ENCODE measurements at regions not wholly inside any gene's neighbourhood (a gene's known extent, or its start where the extent isn't known, plus 50 kb on each side); places are given as distances from the start of the nearest gene placed in this dataset.
"Not testable (repeated sequence)": the region's sequence is repeated elsewhere in the genome, so short reads cannot be mapped to it uniquely, and the experiment has no call there.

GRCh38 chr16:33583702-33584101, 124.3 kb downstream of the TP53TG3F start:
- CTCF ChIA-PET; intact Hi-C loops (cut with micrococcal nuclease); H3K27ac ChIP-seq (ENCODE audit: low read length in 2 of 2); H3K9ac ChIP-seq (ENCODE audit: low read length); H3K27me3 Mint-ChIP-seq; H3K4me3 Mint-ChIP-seq; H3K27me3 ChIP-seq (replicated peaks in 1 of 4; ENCODE audit: control extremely low read depth in 1 of 4, control insufficient read depth in 3 of 4, insufficient read depth in 4 of 4, low read length in 3 of 4); H3K79me2 ChIP-seq (ENCODE audit: control insufficient read depth, insufficient read depth, low read length); H3K4me3 ChIP-seq (ENCODE audit: control extremely low read depth in 1 of 5, extremely low read depth in 1 of 5, insufficient read depth in 1 of 5, low read depth in 2 of 5, low read length in 4 of 5); H3K27ac Mint-ChIP-seq; H3K9me3 Mint-ChIP-seq (ENCODE audit: insufficient read depth); POLR2A ChIA-PET; DNase-seq; H2AFZ ChIP-seq (ENCODE audit: insufficient read depth, low read depth, low read length, poor library complexity, severe bottlenecking); H3K9me3 ChIP-seq (ENCODE audit: control extremely low read depth in 1 of 3, control insufficient read depth in 2 of 3, insufficient read depth in 1 of 3, low read length in 2 of 3); H4K20me1 ChIP-seq (ENCODE audit: control insufficient read depth, insufficient read depth, low read length, poor library complexity, severe bottlenecking); H3K4me1 Mint-ChIP-seq; ATAC-seq (ENCODE audit: low read depth); H3K36me3 ChIP-seq (replicated peaks in 1 of 2; ENCODE audit: control extremely low read depth in 1 of 2, control insufficient read depth in 1 of 2, extremely low read depth in 1 of 2, insufficient read depth in 2 of 2, low read length in 1 of 2); H3K4me2 ChIP-seq (replicated peaks; ENCODE audit: low read depth, low read length, poor library complexity, severe bottlenecking); H3K4me1 ChIP-seq (ENCODE audit: control insufficient read depth in 2 of 2, insufficient read depth in 2 of 2, low read length in 2 of 2): not testable (repeated sequence)
- WGBS (ENCODE audit: insufficient coverage): no CpG with 5 or more reads among the region's 4 CpGs

- H4K20me1 ChIP-seq (ENCODE audit: control insufficient read depth, insufficient read depth, low read length, poor library complexity, severe bottlenecking); H3K9ac ChIP-seq (ENCODE audit: low read length); CTCF ChIA-PET; POLR2A ChIA-PET; H3K27ac Mint-ChIP-seq; H3K4me2 ChIP-seq (replicated peaks; ENCODE audit: low read depth, low read length, poor library complexity, severe bottlenecking); H3K36me3 ChIP-seq (replicated peaks in 1 of 2; ENCODE audit: control extremely low read depth in 1 of 2, control insufficient read depth in 1 of 2, extremely low read depth in 1 of 2, insufficient read depth in 2 of 2, low read length in 1 of 2); DNase-seq; H3K4me1 ChIP-seq (ENCODE audit: control insufficient read depth in 2 of 2, insufficient read depth in 2 of 2, low read length in 2 of 2); H3K4me3 ChIP-seq (ENCODE audit: control extremely low read depth in 1 of 5, extremely low read depth in 1 of 5, insufficient read depth in 1 of 5, low read depth in 2 of 5, low read length in 4 of 5); ATAC-seq (ENCODE audit: low read depth); H3K27me3 Mint-ChIP-seq; intact Hi-C loops (cut with micrococcal nuclease); H2AFZ ChIP-seq (ENCODE audit: insufficient read depth, low read depth, low read length, poor library complexity, severe bottlenecking); H3K27ac ChIP-seq (ENCODE audit: low read length in 2 of 2); H3K79me2 ChIP-seq (ENCODE audit: control insufficient read depth, insufficient read depth, low read length); H3K4me1 Mint-ChIP-seq; H3K27me3 ChIP-seq (replicated peaks in 1 of 4; ENCODE audit: control extremely low read depth in 1 of 4, control insufficient read depth in 3 of 4, insufficient read depth in 4 of 4, low read length in 3 of 4); H3K4me3 Mint-ChIP-seq; H3K9me3 Mint-ChIP-seq (ENCODE audit: insufficient read depth); H3K9me3 ChIP-seq (ENCODE audit: control extremely low read depth in 1 of 3, control insufficient read depth in 2 of 3, insufficient read depth in 1 of 3, low read length in 2 of 3): not testable (repeated sequence)
- no CpG with 5 or more reads among the region's 8 CpGs for WGBS (ENCODE audit: insufficient coverage)
Observed at GRCh38 chr16:33588589-33588988, 129.2 kb downstream of the TP53TG3F start.

GRCh38 chr16:33593344-33593743, 133.9 kb downstream of the TP53TG3F start:
- H3K9me3 ChIP-seq (ENCODE audit: control extremely low read depth in 1 of 3, control insufficient read depth in 2 of 3, insufficient read depth in 1 of 3, low read length in 2 of 3); H3K4me3 Mint-ChIP-seq; intact Hi-C loops (cut with micrococcal nuclease); H3K27me3 ChIP-seq (replicated peaks in 1 of 4; ENCODE audit: control extremely low read depth in 1 of 4, control insufficient read depth in 3 of 4, insufficient read depth in 4 of 4, low read length in 3 of 4); H4K20me1 ChIP-seq (ENCODE audit: control insufficient read depth, insufficient read depth, low read length, poor library complexity, severe bottlenecking); DNase-seq; H3K27ac Mint-ChIP-seq; H3K4me1 Mint-ChIP-seq; H3K4me1 ChIP-seq (ENCODE audit: control insufficient read depth in 2 of 2, insufficient read depth in 2 of 2, low read length in 2 of 2); H3K9ac ChIP-seq (ENCODE audit: low read length); H3K4me3 ChIP-seq (ENCODE audit: control extremely low read depth in 1 of 5, extremely low read depth in 1 of 5, insufficient read depth in 1 of 5, low read depth in 2 of 5, low read length in 4 of 5); H3K4me2 ChIP-seq (replicated peaks; ENCODE audit: low read depth, low read length, poor library complexity, severe bottlenecking); H3K27me3 Mint-ChIP-seq; CTCF ChIA-PET; H2AFZ ChIP-seq (ENCODE audit: insufficient read depth, low read depth, low read length, poor library complexity, severe bottlenecking); H3K9me3 Mint-ChIP-seq (ENCODE audit: insufficient read depth); H3K79me2 ChIP-seq (ENCODE audit: control insufficient read depth, insufficient read depth, low read length); H3K36me3 ChIP-seq (replicated peaks in 1 of 2; ENCODE audit: control extremely low read depth in 1 of 2, control insufficient read depth in 1 of 2, extremely low read depth in 1 of 2, insufficient read depth in 2 of 2, low read length in 1 of 2); H3K27ac ChIP-seq (ENCODE audit: low read length in 2 of 2); ATAC-seq (ENCODE audit: low read depth); POLR2A ChIA-PET: not testable (repeated sequence)
- no CpG with 5 or more reads among the region's 6 CpGs for WGBS (ENCODE audit: insufficient coverage)

GRCh38 chr16:33595074-33595473, 135.7 kb downstream of the TP53TG3F start:
- intact Hi-C loops (cut with micrococcal nuclease); POLR2A ChIA-PET: not testable (repeated sequence)
- no CpG with 5 or more reads among the region's 7 CpGs for WGBS (ENCODE audit: insufficient coverage)

More at GRCh38 chr16:33595074-33595473, 135.7 kb downstream of the TP53TG3F start:
- H3K36me3 ChIP-seq (replicated peaks in 1 of 2; ENCODE audit: control extremely low read depth in 1 of 2, control insufficient read depth in 1 of 2, extremely low read depth in 1 of 2, insufficient read depth in 2 of 2, low read length in 1 of 2); H3K27ac Mint-ChIP-seq; DNase-seq; H3K9ac ChIP-seq (ENCODE audit: low read length); H3K79me2 ChIP-seq (ENCODE audit: control insufficient read depth, insufficient read depth, low read length); H3K9me3 Mint-ChIP-seq (ENCODE audit: insufficient read depth); H3K4me1 Mint-ChIP-seq; H3K4me1 ChIP-seq (ENCODE audit: control insufficient read depth in 2 of 2, insufficient read depth in 2 of 2, low read length in 2 of 2); H3K4me3 Mint-ChIP-seq; CTCF ChIA-PET; H3K4me2 ChIP-seq (replicated peaks; ENCODE audit: low read depth, low read length, poor library complexity, severe bottlenecking); H3K9me3 ChIP-seq (ENCODE audit: control extremely low read depth in 1 of 3, control insufficient read depth in 2 of 3, insufficient read depth in 1 of 3, low read length in 2 of 3); ATAC-seq (ENCODE audit: low read depth); H3K27me3 ChIP-seq (replicated peaks in 1 of 4; ENCODE audit: control extremely low read depth in 1 of 4, control insufficient read depth in 3 of 4, insufficient read depth in 4 of 4, low read length in 3 of 4); H3K27me3 Mint-ChIP-seq; H3K4me3 ChIP-seq (ENCODE audit: control extremely low read depth in 1 of 5, extremely low read depth in 1 of 5, insufficient read depth in 1 of 5, low read depth in 2 of 5, low read length in 4 of 5); H3K27ac ChIP-seq (ENCODE audit: low read length in 2 of 2); H2AFZ ChIP-seq (ENCODE audit: insufficient read depth, low read depth, low read length, poor library complexity, severe bottlenecking); H4K20me1 ChIP-seq (ENCODE audit: control insufficient read depth, insufficient read depth, low read length, poor library complexity, severe bottlenecking): not testable (repeated sequence)

Measured in B cell (primary cell).